Head of caudate nucleus (tissue), 42 donors: ENCODE measurements at regions not wholly inside any gene's neighbourhood (a gene's known extent, or its start where the extent isn't known, plus 50 kb on each side); places are given as distances from the start of the nearest gene placed in this dataset.
A peak's percentile ranks its signal among the peaks of the same experiment; 100 is the strongest.
"Not testable (repeated sequence)": the region's sequence is repeated elsewhere in the genome, so short reads cannot be mapped to it uniquely, and the experiment has no call there.

Experiments
- DNase-seq, 42 donors: peaks; one replicate each; pipeline versions ENCODE4 v3.0.0 to v3.0.0-alpha.2; 2020 to 2021; ENCODE audit warnings: mixed read lengths in 7 of 42
- intact Hi-C: fragments of 100-400 bp; cut with DNase I; formaldehyde crosslinking; loops from one replicate; pipeline ENCODE4 v1.15.0; 2022

GRCh38 chr10:37733822-37734221 lies 123.6 kb downstream of the ZNF248 start:
- no peak for DNase-seq
- intact Hi-C loops, result no loop called here

GRCh38 chr10:37732685-37733084 lies 124.7 kb downstream of the ZNF248 start:
- intact Hi-C loops, result no loop called here
- DNase-seq, result no peak

DNA sequence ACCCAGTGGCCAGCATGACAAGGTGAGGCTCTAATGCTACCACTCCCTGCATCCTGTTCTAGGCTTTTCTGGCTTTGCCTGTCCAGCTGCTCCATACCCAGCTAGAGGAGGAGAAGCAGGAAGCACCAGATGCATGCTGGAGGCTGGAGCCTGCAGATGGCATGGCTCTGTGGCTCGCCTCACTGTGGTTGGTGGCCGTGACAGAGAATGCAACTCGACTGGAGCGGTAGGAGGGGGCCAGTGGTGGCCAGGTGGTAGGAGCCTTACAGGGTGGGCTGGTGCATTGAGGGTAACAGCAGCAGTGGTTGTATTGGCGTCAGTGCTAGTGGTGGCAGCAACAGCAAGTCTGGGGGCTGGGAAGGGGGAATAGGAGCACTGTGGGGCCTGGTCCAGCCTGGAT lies 128.6 kb downstream of the ZNF248 start:
- peak in 1 of 42 donors; percentile 30 for DNase-seq
- intact Hi-C loops, result no loop called here

- intact Hi-C loops, result no loop called here
- peak in 1 of 42 donors; percentile 26 for DNase-seq
These were observed 129.7 kb downstream of the ZNF248 start for GRCh38 chr10:37727491-37728352.

GRCh38 chr10:37721100-37721499 lies 136.3 kb downstream of the ZNF248 start:
- no peak for DNase-seq
- intact Hi-C loops, result no loop called here

GRCh38 chr10:37718060-37718459 lies 139.3 kb downstream of the ZNF248 start:
- intact Hi-C loops, result not testable (repeated sequence)

DNA sequence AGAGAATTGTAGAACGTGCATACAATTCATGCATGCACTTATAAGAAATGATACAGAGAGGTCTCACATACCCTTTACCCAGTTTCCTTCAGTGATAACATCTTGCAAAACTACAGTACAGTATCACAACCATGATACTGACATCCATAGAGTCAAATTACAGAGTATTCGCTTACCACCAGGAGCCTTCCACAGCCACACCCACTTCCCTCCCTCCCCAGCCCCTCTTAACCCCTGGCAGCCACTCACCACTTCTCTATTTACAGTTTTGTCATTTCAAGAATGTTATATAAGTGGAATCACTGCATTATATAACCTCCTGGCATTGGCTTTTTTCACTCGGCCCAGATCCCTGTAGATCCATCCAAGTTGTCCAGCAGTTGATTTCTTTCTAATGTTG lies 143.8 kb downstream of the ZNF248 start:
- no peak for DNase-seq
- intact Hi-C loops, result no loop called here

More at GRCh38 chr10:37718060-37718459, 139.3 kb downstream of the ZNF248 start:
- DNase-seq, result not testable (repeated sequence)

- no peak for DNase-seq
- intact Hi-C loops, result no loop called here
These were observed 144.3 kb downstream of the ZNF248 start for GRCh38 chr10:37713132-37713501.

GRCh38 chr10:37712489-37713131 lies 144.8 kb downstream of the ZNF248 start:
- intact Hi-C loops, result no loop called here
- no peak for DNase-seq

- DNase-seq, result no peak
- intact Hi-C loops, result no loop called here
These were observed 145.6 kb downstream of the ZNF248 start for GRCh38 chr10:37711617-37712488.

DNA sequence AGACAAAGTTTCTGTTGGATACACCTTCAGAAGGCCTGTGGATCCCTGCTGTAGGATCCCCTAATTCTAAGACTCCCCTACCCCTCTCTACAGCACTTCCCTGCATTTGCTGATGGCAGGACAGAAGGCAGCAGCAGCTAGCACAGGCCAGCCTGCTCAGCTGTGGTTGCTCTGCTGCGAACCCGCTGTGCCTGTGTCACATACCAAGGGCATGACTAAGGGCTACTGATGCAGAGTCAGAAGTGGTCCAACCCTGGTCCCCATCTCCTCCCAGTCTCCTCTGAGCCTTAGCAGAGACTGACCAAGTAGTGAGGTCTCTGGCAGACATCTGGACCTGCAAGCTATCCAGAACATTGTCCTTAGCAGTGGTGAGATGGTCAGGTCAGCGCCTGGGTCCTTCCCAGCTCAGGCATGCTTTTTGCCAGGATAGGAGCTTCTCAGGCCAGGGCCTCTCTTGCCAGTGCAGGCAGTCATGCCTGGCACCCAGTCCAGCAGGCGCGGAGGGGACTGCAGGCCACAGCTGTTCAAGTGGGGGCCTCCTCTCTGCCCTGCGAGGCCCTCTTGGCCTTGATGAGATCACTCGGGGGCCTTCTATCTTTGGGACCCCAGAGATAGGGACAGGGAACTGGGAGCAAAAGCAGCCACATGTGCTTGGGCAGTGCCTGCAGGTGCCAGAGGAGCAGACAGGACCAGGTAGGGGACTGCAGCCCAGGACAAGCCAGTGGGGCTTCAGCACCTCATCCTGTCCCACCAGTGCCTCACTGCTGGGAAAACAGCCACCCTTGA lies 146.4 kb downstream of the ZNF248 start:
- DNase-seq, result no peak
- intact Hi-C loops, result no loop called here

DNA sequence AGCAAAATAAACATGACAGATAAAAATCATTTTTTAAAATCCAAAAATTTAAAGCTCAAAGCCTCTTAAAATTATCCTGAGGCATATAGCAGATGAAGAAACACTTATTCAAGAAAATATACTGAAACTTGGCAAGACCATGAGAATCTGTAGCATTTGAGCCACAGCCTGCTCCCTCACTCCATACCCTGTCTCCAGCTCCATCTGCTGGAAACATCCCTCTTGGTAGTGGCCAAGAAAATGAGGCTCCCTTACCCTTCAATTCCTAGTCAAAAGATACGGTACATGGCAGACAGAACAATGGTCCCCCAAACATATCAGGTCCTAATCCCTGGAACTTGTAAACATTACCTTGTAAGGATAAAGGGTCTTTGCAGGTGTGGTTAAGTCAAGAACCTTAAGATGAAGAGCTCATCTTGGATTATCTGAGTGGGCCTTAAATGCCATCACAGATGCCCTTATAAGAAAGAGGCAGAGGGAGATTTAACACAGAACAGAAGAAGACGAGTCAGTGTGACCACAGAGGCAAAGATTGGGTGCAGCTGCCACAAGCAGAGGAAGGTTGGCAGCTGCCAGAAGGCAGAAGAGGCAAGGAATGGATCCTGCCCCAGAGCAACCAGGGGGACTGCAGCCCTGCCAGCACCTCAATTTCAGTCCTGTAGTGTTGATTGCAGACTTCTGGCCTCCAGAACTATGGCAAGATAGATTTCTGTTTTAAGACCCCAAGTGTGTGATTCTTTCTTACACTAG lies 149.4 kb downstream of the ZNF248 start:
- intact Hi-C loops, result no loop called here
- peak in 1 of 42 donors; percentile 20 for DNase-seq

- peak in 1 of 42 donors; percentile 34 for DNase-seq
- intact Hi-C loops, result no loop called here
These were observed 152.8 kb downstream of the ZNF248 start for GRCh38 chr10:37704566-37704965.

GRCh38 chr10:37703833-37704382 lies 153.5 kb downstream of the ZNF248 start:
- DNase-seq, result peak in 1 of 42 donors; percentile 16
- intact Hi-C loops, result no loop called here

DNA sequence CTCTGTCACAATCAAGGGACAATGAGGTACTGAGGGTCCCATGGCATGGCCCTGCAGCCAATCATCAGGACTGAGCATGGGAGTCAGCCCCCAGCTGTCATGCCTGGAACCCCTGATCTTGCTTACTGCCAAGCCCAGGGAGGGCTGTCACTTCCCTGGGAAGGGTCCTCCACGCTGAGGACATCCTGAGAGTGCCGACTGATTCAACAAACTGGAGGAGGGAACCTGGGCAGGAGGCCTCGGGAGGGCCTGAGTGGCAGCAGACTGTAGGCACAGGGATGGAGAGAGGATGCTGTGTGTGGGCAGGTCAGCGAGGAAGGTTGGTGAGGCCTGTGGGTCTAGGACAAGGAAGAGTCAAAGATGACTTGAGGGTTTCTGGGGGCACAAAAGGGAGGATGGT lies 154.3 kb downstream of the ZNF248 start:
- DNase-seq, result peak in 1 of 42 donors; percentile 16
- intact Hi-C loops, result no loop called here

DNA sequence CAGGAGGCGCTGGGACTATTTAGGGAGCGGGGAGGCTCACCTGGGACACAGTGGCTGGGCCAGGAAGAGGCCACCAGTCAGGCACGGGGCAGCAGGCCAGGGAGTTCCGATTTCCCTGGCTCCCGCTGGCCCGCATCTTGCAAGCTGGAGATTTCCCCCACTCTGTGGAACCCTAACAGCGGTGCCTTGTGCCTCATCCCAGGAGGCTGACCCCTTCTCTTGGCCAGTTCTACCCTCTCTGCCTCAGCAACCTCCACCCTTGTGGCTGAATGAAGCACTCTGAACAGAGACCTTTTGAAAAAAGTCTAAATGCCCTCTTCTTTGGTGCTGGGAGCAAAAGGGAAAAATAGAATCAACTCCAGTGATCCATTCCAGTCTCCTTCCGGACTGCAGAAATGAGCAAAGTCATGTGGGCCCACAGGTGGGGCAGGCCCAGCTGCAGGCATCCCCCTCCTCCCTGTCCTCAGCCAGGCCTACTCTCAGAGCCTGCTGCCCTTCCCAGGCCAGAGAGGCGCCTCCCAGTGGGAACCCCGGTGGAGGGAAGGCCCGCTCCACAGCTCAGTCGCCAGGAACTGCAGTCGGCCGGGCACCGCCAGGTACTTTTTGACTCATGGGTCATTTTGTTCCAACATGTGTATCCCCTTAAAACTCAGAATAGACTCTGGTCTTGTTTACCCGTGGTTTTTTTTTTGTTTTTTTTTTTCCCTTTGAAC lies 155.5 kb downstream of the ZNF248 start:
- intact Hi-C loops, result no loop called here
- DNase-seq, result peak in 1 of 42 donors; percentile 21
